Caco-2 (cell line): ENCODE measurements at regions not wholly inside any gene's neighbourhood (a gene's known extent, or its start where the extent isn't known, plus 50 kb on each side); places are given as distances from the start of the nearest gene placed in this dataset.

ENCODE experiments used
- BruUV-seq: library from RNA; stranded (reverse); fragments of 400-500 nt; replicated peaks from 2 replicates; lab custom pipeline; 2021; lab: Mats Ljungman, UMichigan
- CTCF ChIA-PET: fragments of 300-600 bp; sonication (Branson Sonifier 250); formaldehyde crosslinking; loops from one replicate; lab custom pipeline; 2022; ENCODE audit warnings: antibody characterized with exemption; lab: Charles Lee
- POLR2A ChIA-PET: fragments of 300-600 bp; sonication (Branson Sonifier 250); formaldehyde crosslinking; loops from one replicate; lab custom pipeline; 2022; ENCODE audit warnings: antibody characterized with exemption; lab: Charles Lee
- DNase-seq, 2 experiments: peaks; one replicate each; pipeline versions ENCODE4 v3.0.0 to v3.0.0-alpha.2; 2020 to 2022
- H3K27me3 ChIP-seq: replicated peaks from 2 replicates; pipeline ENCODE4 v1.6.0; 2011; ENCODE audit warnings: low read length; ENCODE audit not compliant: control insufficient read depth, insufficient read depth
- H3K36me3 ChIP-seq: 2 replicates; pipeline ENCODE4 v1.5.1; 2011; ENCODE audit warnings: low read length; ENCODE audit not compliant: control insufficient read depth, insufficient read depth
- H3K4me1 ChIP-seq: fragments of 250-450 bp; sonication (Bioruptor Pico); 2 replicates; pipeline ENCODE4 v1.5.1; 2020; ENCODE audit warnings: mild to moderate bottlenecking
- H3K4me3 ChIP-seq: 2 replicates; pipeline ENCODE4 v1.5.1; 2011; ENCODE audit warnings: low read depth, mild to moderate bottlenecking, control low read depth, low read length
- H3K9me3 ChIP-seq: fragments of 250-450 bp; sonication (Bioruptor Pico); 2 replicates; pipeline ENCODE4 v1.5.1; 2020; ENCODE audit warnings: mild to moderate bottlenecking, moderate library complexity
- H3K27ac Mint-ChIP-seq: one replicate; pipeline ENCODE4 v1.8.0; 2022; ENCODE audit warnings: mixed read lengths; ENCODE audit not compliant: unreplicated experiment
- H3K27me3 Mint-ChIP-seq: one replicate; pipeline ENCODE4 v1.8.0; 2022; ENCODE audit warnings: mixed read lengths; ENCODE audit not compliant: insufficient read depth, unreplicated experiment
- H3K36me3 Mint-ChIP-seq: one replicate; pipeline ENCODE4 v1.8.0; 2022; ENCODE audit warnings: mild to moderate bottlenecking, mixed read lengths; ENCODE audit not compliant: insufficient read depth, unreplicated experiment
- H3K4me1 Mint-ChIP-seq: one replicate; pipeline ENCODE4 v1.8.0; 2022; ENCODE audit warnings: low read depth, mixed read lengths; ENCODE audit not compliant: unreplicated experiment
- H3K4me3 Mint-ChIP-seq: one replicate; pipeline ENCODE4 v1.8.0; 2022; ENCODE audit warnings: mild to moderate bottlenecking, moderate library complexity, mixed read lengths; ENCODE audit not compliant: unreplicated experiment
- H3K9me3 Mint-ChIP-seq: one replicate; pipeline ENCODE4 v1.8.0; 2022; ENCODE audit warnings: mixed read lengths; ENCODE audit not compliant: unreplicated experiment
- CTCF ChIP-seq, 2 experiments: fragments of 200-600 bp in 1 of 2; IDR thresholded peaks; 1 replicate in 1 of 2; 2 replicates in 1 of 2; pipeline versions ENCODE4 v1.5.1 to v1.8.0; 2011 to 2022; ENCODE audit warnings: antibody characterized with exemption in 1 of 2, control low read depth in 1 of 2, inconsistent platforms in 1 of 2, low read depth in 1 of 2, low read length in 1 of 2, mild to moderate bottlenecking in 1 of 2, moderate library complexity in 1 of 2; ENCODE audit not compliant: insufficient read depth in 1 of 2, severe bottlenecking in 1 of 2, unreplicated experiment in 1 of 2
- intact Hi-C: fragments of 100-400 bp; cut with micrococcal nuclease; formaldehyde crosslinking; loops from one replicate; pipeline ENCODE4 v1.10.0; 2022; ENCODE audit not compliant: unreplicated experiment

- Histone ChIP-seq H3K4me1 (no peaks in the 10 kb centered on the region), H3K36me3 (no peaks in the 10 kb centered on the region), H3K4me3 (no peak overlapping the region), H3K9me3 (no peaks in the 10 kb centered on the region), H3K27me3 (no peaks in the 10 kb centered on the region)
- Mint-ChIP-seq H3K9me3 (peaks cover 7% of the 10 kb centered on the region), H3K27me3 (peaks cover 4% of the 10 kb centered on the region), H3K36me3 (peaks cover 9% of the 10 kb centered on the region), H3K4me3 (no peak overlapping the region), H3K4me1 (no peaks in the 10 kb centered on the region), H3K27ac (no peak overlapping the region)
- no TSS peak for BruUV-seq
- ChIA-PET POLR2A (no interaction called here), CTCF (interaction anchor here (1.0 kb wide), 1 partner anchor 9 kb away, joined by 3 read pairs; no protein-coding TSS in a partner anchor)
- intact Hi-C loops, result no loop called here
- no peak for TF ChIP-seq CTCF (IDR thresholded peaks at IDR 0.05; ENCODE audit: insufficient read depth in 1 of 2, low read depth in 1 of 2, low read length in 1 of 2, severe bottlenecking in 1 of 2, unreplicated experiment in 1 of 2)
- DNase-seq, result no peak
Observed at GRCh38 chr12:107431942-107432341, 253.7 kb upstream of the PWP1 start.

DNA sequence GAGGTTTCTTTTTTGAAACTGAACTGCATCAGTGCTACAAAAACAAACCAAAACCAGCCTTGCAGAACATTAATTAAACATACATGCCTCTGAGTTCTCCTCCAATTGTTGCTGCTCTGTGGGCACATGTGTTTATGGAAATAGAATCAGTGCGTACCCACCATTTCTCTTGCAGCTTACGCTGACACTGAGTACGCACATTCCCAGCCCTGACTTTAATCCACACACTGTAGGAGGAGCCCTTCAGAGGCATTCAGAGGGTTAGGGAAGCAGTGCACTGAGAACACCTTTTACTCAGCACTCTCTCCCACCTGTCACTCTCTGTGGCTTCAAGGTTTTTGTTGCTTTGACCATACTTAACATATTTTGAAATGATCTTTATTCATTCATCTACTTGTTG is 250.5 kb upstream of the PWP1 start:
- ChIA-PET CTCF (no interaction called here), POLR2A (no interaction called here)
- no peak for TF ChIP-seq CTCF (IDR thresholded peaks at IDR 0.05; ENCODE audit: insufficient read depth in 1 of 2, low read depth in 1 of 2, low read length in 1 of 2, severe bottlenecking in 1 of 2, unreplicated experiment in 1 of 2)
- H3K9me3 Mint-ChIP-seq, result no peaks in the 10 kb centered on the region
- H3K4me1 Mint-ChIP-seq, result no peaks in the 10 kb centered on the region
- DNase-seq, result no peak
- H3K4me3 ChIP-seq, result no peak overlapping the region
- no peaks in the 10 kb centered on the region for H3K4me1 ChIP-seq
- H3K27me3 Mint-ChIP-seq, result peaks cover 6% of the 10 kb centered on the region
- no peaks in the 10 kb centered on the region for H3K9me3 ChIP-seq
- H3K4me3 Mint-ChIP-seq, result no peak overlapping the region
- no TSS peak for BruUV-seq
- H3K27ac Mint-ChIP-seq, result no peak overlapping the region
- no peaks in the 10 kb centered on the region for H3K36me3 ChIP-seq
- no peaks in the 10 kb centered on the region for H3K36me3 Mint-ChIP-seq
- intact Hi-C loops, result no loop called here
- H3K27me3 ChIP-seq, result no peaks in the 10 kb centered on the region

- Mint-ChIP-seq H3K27ac (no peak overlapping the region), H3K36me3 (no peaks in the 10 kb centered on the region)
Observed at GRCh38 chr12:107435520-107435919, 250.1 kb upstream of the PWP1 start.

More at GRCh38 chr12:107435520-107435919, 250.1 kb upstream of the PWP1 start:
- intact Hi-C loops, result no loop called here
- no peak for TF ChIP-seq CTCF (IDR thresholded peaks at IDR 0.05; ENCODE audit: insufficient read depth in 1 of 2, low read depth in 1 of 2, low read length in 1 of 2, severe bottlenecking in 1 of 2, unreplicated experiment in 1 of 2)
- Histone ChIP-seq H3K9me3 (no peaks in the 10 kb centered on the region), H3K4me1 (no peaks in the 10 kb centered on the region), H3K36me3 (no peaks in the 10 kb centered on the region), H3K27me3 (no peaks in the 10 kb centered on the region), H3K4me3 (no peak overlapping the region)
- no peak for DNase-seq
- BruUV-seq, result no TSS peak
- H3K4me3 Mint-ChIP-seq, result no peak overlapping the region
- H3K27me3 Mint-ChIP-seq, result peaks cover 6% of the 10 kb centered on the region
- ChIA-PET CTCF (interaction anchor here (0.5 kb wide), 1 partner anchor 342 kb away, joined by 3 read pairs; no protein-coding TSS in a partner anchor), POLR2A (no interaction called here)
- no peaks in the 10 kb centered on the region for H3K4me1 Mint-ChIP-seq
- H3K9me3 Mint-ChIP-seq, result no peaks in the 10 kb centered on the region
